Breast epithelium (tissue), 4 donors: ENCODE measurements at regions not wholly inside any gene's neighbourhood (a gene's known extent, or its start where the extent isn't known, plus 50 kb on each side); places are given as distances from the start of the nearest gene placed in this dataset.

Experiments used
- DNase-seq, 2 donors: peaks; one replicate each; pipeline ENCODE4 v3.0.0-alpha.2; 2019; ENCODE audit warnings: low spot score in 2 of 2
- H3K27ac ChIP-seq, 2 donors: fragments of 200-600 bp; sonication (generic) in 1 of 2; one replicate each; pipeline ENCODE4 v1.5.1; 2016 to 2019; ENCODE audit warnings: mild to moderate bottlenecking in 1 of 2
- H3K27me3 ChIP-seq, 2 donors: fragments of 200-600 bp; sonication (generic) in 1 of 2; one replicate each; pipeline versions ENCODE4 v1.5.1 to v1.6.0; 2017 to 2019; ENCODE audit warnings: control low read depth in 1 of 2, mild to moderate bottlenecking in 1 of 2
- H3K36me3 ChIP-seq: fragments of 200-600 bp; one replicate; pipeline ENCODE4 v1.5.1; 2019
- H3K4me1 ChIP-seq, 2 donors: fragments of 200-600 bp; sonication (generic); one replicate each; pipeline ENCODE4 v1.5.1; 2016 to 2019; ENCODE audit warnings: control low read depth in 1 of 2
- H3K4me3 ChIP-seq, 3 donors: fragments of 200-600 bp; sonication (generic); 1 replicate in 2 of 3; 2 replicates in 1 of 3; pipeline ENCODE4 v1.5.1; 2016 to 2019; ENCODE audit warnings: mild to moderate bottlenecking in 3 of 3, moderate library complexity in 2 of 3
- H3K9me3 ChIP-seq, 2 donors: fragments of 200-600 bp; sonication (generic) in 1 of 2; one replicate each; pipeline ENCODE4 v1.5.1; 2016 to 2019; ENCODE audit warnings: control low read depth in 1 of 2
- POLR2A ChIP-seq: fragments of 450-650 bp; IDR thresholded peaks from one replicate; pipeline ENCODE4 v1.6.1; 2016; ENCODE audit warnings: antibody characterized with exemption, mild to moderate bottlenecking, moderate library complexity
- POLR2AphosphoS5 ChIP-seq, 3 donors: sonication (generic); formaldehyde crosslinking; IDR thresholded peaks; one replicate each; pipeline ENCODE4 v1.6.1; 2017; ENCODE audit warnings: antibody characterized with exemption in 3 of 3
- intact Hi-C: fragments of 100-400 bp; cut with DNase I; formaldehyde crosslinking; loops from one replicate; pipeline ENCODE4 v1.15.1; 2023; ENCODE audit warnings: low total_unique reads
- TF ChIP-seq, protein P1 (sequence below), 3 donors: fragments of 450-650 bp; IDR thresholded peaks; one replicate each; pipeline ENCODE4 v1.5.1; 2016 to 2017; ENCODE audit warnings: antibody characterized with exemption in 3 of 3, mild to moderate bottlenecking in 3 of 3, moderate library complexity in 3 of 3

DNA sequence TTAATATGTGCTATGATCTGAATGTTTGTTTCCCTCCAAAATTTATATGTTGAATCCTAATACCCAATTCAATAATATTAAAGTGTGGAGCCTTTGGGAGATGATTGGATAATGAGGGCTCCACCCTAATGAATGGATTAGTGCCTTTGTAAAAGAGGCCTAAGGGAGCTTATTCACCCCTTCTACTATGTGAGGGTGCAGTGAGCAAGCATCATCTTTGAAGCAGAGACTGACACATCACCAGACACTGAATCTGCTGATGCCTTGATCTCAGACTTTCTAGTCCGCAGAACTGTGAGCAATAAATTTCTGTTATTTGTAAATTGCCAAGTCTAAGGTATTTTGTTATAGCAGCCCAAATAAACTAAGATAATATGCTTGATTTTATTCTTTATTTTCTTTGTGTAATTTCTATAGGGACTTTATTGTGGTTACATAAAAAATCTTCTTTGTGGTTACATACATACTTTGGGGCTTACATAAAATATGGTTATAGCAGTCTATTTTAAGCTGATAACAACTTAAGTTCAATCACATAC is 131.1 kb upstream of the SLC38A2 start:
- Histone ChIP-seq H3K27me3 (no peaks in the 10 kb centered on the region), H3K4me1 (no peaks in the 10 kb centered on the region), H3K27ac (no peak overlapping the region), H3K4me3 (no peak overlapping the region), H3K36me3 (no peaks in the 10 kb centered on the region), H3K9me3 (peaks cover 0 to 31% of the 10 kb centered on the region in 2 donors)
- intact Hi-C loops: no loop called here
- no peak for DNase-seq
- no peak for TF ChIP-seq POLR2A
- TF ChIP-seq, protein P1, sequence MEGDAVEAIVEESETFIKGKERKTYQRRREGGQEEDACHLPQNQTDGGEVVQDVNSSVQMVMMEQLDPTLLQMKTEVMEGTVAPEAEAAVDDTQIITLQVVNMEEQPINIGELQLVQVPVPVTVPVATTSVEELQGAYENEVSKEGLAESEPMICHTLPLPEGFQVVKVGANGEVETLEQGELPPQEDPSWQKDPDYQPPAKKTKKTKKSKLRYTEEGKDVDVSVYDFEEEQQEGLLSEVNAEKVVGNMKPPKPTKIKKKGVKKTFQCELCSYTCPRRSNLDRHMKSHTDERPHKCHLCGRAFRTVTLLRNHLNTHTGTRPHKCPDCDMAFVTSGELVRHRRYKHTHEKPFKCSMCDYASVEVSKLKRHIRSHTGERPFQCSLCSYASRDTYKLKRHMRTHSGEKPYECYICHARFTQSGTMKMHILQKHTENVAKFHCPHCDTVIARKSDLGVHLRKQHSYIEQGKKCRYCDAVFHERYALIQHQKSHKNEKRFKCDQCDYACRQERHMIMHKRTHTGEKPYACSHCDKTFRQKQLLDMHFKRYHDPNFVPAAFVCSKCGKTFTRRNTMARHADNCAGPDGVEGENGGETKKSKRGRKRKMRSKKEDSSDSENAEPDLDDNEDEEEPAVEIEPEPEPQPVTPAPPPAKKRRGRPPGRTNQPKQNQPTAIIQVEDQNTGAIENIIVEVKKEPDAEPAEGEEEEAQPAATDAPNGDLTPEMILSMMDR (IDR thresholded peaks at IDR 0.05): no peak
- TF ChIP-seq POLR2AphosphoS5 (IDR thresholded peaks at IDR 0.05): no peak

DNA sequence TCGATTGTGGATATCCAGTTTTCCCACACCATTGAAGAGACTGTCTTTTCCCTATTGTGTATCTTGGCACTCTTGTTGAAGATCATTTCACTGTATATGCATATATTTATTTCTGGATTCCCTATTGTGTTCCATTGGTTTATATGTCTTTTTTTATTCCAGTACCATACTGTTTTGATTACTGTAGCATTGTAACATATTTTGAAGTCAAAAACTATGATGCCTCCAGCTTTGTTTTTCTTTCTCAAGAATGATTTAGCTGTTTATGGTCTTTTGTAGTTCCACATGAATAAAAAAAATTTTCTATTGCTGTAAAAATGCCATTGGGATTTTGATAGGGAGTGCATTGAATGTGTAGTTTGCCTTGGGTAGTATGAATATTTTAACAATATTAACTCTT is 128.1 kb upstream of the SLC38A2 start:
- TF ChIP-seq POLR2A: no peak
- TF ChIP-seq, protein P1 (IDR thresholded peaks at IDR 0.05): no peak
- no peak for TF ChIP-seq POLR2AphosphoS5 (IDR thresholded peaks at IDR 0.05)

DNA sequence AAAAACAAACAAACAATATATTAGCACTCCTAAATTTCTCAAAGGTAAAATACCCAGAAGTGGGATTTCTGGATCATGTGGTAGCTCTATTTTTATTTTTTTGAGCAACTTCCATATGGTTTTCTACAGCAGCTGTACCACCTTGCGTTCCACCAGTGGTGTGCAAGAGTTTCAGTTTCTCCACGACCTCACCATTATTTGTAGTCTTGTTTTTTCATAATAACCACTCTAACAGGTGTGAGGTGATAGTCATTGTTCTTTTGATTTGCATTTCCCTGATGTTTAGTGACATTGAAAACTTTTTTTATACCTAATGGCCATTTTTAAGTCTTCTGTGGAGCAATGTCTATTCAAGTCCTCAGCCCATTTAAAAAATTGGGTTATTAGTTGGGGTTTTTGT is 127.3 kb upstream of the SLC38A2 start:
- intact Hi-C loops: no loop called here

More for the DNA sequence above, 128.1 kb upstream of the SLC38A2 start:
- Histone ChIP-seq H3K9me3 (peaks cover 0 to 27% of the 10 kb centered on the region in 2 donors), H3K36me3 (no peaks in the 10 kb centered on the region), H3K27ac (no peak overlapping the region), H3K4me1 (no peaks in the 10 kb centered on the region), H3K27me3 (no peaks in the 10 kb centered on the region), H3K4me3 (no peak overlapping the region)
- no peak for DNase-seq
- intact Hi-C loops: no loop called here

DNA sequence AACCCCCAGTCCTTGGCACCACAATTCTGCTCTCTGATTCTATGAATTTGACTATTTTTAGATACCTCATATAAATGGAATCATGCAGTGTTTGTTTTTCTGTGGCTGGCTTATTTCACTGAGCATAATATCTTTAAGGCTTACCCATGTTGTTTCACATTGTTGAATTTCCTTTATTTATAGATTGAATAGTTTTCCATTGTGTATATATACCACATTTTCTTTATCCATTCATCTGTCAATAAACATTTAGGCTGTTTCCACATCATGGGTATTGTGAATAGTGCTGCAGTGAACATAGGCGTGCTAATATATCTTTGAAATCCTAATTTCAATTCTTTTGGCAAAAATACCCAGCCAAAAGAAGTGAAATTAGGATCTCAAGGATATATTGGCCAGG is 126.7 kb upstream of the SLC38A2 start:
- intact Hi-C loops: no loop called here
- TF ChIP-seq, protein P1 (IDR thresholded peaks at IDR 0.05): no peak
- TF ChIP-seq POLR2A: no peak
- no peak for TF ChIP-seq POLR2AphosphoS5 (IDR thresholded peaks at IDR 0.05)
- DNase-seq: no peak
- Histone ChIP-seq H3K4me3 (no peak overlapping the region), H3K27ac (no peak overlapping the region), H3K27me3 (no peaks in the 10 kb centered on the region), H3K4me1 (no peaks in the 10 kb centered on the region), H3K9me3 (peaks cover 0 to 26% of the 10 kb centered on the region in 2 donors), H3K36me3 (no peaks in the 10 kb centered on the region)

More for the DNA sequence above, 127.3 kb upstream of the SLC38A2 start:
- H3K27ac ChIP-seq: no peak overlapping the region
- peaks cover 0 to 26% of the 10 kb centered on the region in 2 donors for H3K9me3 ChIP-seq
- no peaks in the 10 kb centered on the region for H3K36me3 ChIP-seq
- TF ChIP-seq POLR2AphosphoS5 (IDR thresholded peaks at IDR 0.05) (no peak), POLR2A (no peak)
- TF ChIP-seq, protein P1 (IDR thresholded peaks at IDR 0.05): no peak
- DNase-seq: no peak
- H3K4me3 ChIP-seq: no peak overlapping the region
- no peaks in the 10 kb centered on the region for H3K4me1 ChIP-seq
- no peaks in the 10 kb centered on the region for H3K27me3 ChIP-seq

DNA sequence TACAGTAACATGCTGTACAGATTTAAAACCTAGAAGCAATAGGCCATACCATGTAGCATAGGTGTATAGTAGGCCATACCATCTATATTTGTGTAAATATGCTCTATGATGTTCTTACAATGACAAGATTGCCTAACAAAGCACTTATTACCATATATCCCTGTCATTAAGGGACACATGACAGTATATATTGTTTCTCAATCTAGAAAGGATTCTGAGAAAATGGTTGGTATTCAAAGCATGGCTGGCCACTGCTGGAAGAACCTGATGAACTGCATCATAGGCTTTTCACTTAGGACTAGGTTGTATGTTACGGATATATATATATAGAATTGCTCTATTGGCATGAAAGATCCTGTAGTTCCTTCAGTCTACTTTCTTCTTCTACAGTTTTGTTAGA is 125.2 kb upstream of the SLC38A2 start:
- Histone ChIP-seq H3K27ac (no peak overlapping the region), H3K27me3 (no peaks in the 10 kb centered on the region), H3K36me3 (no peaks in the 10 kb centered on the region), H3K9me3 (peaks cover 0 to 17% of the 10 kb centered on the region in 2 donors), H3K4me1 (no peaks in the 10 kb centered on the region), H3K4me3 (no peak overlapping the region)
- intact Hi-C loops: no loop called here
- DNase-seq: no peak
- TF ChIP-seq POLR2AphosphoS5 (IDR thresholded peaks at IDR 0.05): no peak
- TF ChIP-seq, protein P1 (IDR thresholded peaks at IDR 0.05): no peak
